GM13976 (cell line): ENCODE measurements at regions not wholly inside any gene's neighbourhood (a gene's known extent, or its start where the extent isn't known, plus 50 kb on each side); places are given as distances from the start of the nearest gene placed in this dataset.

ENCODE experiments used
- DNase-seq: peaks from one replicate; pipeline ENCODE4 v3.0.0; 2012; ENCODE audit warnings: low spot score
- in situ Hi-C: fragments of 300-500 bp; cut with MboI; formaldehyde crosslinking; loops from one replicate; pipeline ENCODE4 v1.12.0; 2022; ENCODE audit warnings: low sequenced_read_pairs, mixed read lengths, inconsistent platforms; ENCODE audit not compliant: unreplicated experiment
- TF ChIP-seq, protein P1 (sequence below): IDR thresholded peaks from 2 replicates; pipeline ENCODE4 v1.5.1; 2012; ENCODE audit warnings: borderline replicate concordance, mild to moderate bottlenecking; ENCODE audit not compliant: insufficient read depth; ENCODE audit errors: extremely low read depth, missing control alignments, control extremely low read depth

DNA sequence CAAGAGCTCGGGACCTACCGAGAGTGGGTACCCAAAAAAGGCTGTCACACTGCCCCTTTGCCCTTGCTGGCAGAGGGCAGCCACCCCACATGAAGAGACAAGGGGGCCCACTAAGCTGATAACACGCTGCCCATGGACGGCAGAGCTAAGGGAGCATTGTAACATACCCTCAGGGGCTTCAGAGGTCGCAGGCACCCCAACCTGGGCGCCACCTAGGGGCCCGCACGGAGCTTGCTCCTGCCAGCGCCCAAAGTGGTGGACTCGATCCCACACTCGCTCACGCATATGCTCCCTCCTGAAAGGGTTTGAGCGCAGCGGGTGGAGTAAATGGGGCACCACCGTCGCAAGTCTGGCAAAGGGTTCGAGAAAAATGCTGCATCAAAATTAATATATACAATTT is 975.4 kb downstream of the ZPLD1 start:
- in situ Hi-C loops, result no loop called here
- TF ChIP-seq, protein P1, sequence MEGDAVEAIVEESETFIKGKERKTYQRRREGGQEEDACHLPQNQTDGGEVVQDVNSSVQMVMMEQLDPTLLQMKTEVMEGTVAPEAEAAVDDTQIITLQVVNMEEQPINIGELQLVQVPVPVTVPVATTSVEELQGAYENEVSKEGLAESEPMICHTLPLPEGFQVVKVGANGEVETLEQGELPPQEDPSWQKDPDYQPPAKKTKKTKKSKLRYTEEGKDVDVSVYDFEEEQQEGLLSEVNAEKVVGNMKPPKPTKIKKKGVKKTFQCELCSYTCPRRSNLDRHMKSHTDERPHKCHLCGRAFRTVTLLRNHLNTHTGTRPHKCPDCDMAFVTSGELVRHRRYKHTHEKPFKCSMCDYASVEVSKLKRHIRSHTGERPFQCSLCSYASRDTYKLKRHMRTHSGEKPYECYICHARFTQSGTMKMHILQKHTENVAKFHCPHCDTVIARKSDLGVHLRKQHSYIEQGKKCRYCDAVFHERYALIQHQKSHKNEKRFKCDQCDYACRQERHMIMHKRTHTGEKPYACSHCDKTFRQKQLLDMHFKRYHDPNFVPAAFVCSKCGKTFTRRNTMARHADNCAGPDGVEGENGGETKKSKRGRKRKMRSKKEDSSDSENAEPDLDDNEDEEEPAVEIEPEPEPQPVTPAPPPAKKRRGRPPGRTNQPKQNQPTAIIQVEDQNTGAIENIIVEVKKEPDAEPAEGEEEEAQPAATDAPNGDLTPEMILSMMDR, result peak; percentile 26
- DNase-seq, result no peak

DNA sequence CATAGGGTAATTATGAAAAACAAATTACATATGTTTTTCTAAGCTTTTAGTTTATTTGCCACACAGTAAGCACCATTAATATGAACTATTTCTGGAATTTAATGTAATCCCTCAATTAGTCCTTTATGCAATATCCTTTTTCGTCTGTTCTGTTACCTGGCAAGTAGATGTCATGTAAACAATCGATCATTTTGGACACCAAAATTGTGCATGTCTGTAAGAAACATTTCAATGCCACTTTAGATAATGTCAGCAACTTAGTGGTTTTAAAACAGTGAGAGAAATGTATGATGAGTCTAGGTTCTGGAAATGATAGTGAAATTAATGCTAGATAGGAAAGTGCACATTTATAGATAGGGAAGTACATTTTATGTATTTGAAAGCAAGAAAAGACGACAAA is 986.6 kb downstream of the ZPLD1 start:
- in situ Hi-C loops, result no loop called here
- DNase-seq, result no peak
- TF ChIP-seq, protein P1, result no peak

- in situ Hi-C loops, result no loop called here
- TF ChIP-seq, protein P1, result no peak
- no peak for DNase-seq
Measured at GRCh38 chr3:103437883-103438282, 1003.1 kb downstream of the ZPLD1 start.

DNA sequence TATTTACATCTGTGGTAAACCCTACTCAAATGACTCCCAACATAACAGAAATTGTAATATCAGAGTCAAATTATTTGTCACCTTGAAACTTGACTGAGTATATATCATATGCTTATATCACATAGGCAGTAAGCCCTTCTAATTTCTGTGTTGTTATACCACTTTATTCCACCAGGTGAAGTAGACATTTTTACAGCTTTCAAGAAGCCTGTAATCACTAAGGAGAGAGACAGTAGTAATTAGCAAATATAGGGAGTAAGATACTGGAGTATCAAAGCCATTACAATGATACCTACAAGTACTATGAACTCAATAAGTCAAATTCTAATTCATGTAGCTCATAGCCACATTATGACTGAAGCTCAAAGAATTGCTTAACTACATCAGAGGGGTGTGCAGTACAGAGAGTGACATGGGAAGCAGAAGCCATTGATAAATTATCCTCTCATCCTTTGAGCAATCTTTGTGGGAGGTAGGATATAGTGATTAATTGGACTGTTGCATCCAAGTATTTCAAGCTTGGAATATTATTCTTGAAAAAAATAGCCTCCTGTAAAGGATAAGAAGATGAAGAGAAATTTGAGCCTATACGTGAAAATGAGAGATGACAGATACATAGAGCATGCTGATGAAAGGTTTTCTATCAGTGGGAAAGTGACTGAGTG is 1005.9 kb downstream of the ZPLD1 start:
- TF ChIP-seq, protein P1, result no peak
- peak; percentile 7 for DNase-seq
- in situ Hi-C loops, result no loop called here

DNA sequence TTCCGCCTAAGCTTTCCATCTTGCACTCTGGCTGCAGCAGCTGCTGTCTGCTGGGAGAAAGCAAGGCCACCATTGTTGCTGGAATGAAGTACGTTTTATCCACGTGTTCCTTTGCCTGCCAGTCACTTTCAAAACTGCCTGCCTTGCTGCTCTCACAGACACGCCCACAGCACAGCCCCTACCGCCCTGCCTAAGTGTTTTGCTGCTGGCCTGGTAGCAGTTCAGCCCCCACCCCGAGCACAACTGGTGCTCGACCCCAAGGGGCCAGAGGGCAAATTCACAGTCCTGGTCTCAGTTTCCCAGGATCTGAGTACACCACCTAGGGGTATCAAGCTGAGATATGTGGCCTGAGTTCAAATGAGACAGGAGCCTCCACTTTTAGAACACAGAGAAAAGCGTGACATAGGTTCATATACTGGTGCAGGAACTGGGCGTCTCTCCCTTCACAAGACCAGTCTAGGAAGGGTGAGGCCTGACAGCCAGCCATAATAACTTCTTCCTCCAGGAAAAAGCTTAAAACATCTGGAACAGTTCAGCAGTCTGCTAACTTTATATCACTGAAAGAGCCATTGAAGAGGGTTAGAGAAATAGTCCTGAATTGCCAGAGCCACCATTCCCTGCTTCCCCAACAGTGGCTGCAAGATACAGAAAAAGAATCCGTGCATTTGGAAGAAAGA is 1012.3 kb downstream of the ZPLD1 start:
- DNase-seq, result no peak
- TF ChIP-seq, protein P1, result no peak
- in situ Hi-C loops, result no loop called here

GRCh38 chr3:103453152-103453551 is 1018.3 kb downstream of the ZPLD1 start:
- TF ChIP-seq, protein P1, result no peak
- in situ Hi-C loops, result no loop called here
- no peak for DNase-seq
